ELF-1 (cell line): ENCODE measurements at regions not wholly inside any gene's neighbourhood (a gene's known extent, or its start where the extent isn't known, plus 50 kb on each side); places are given as distances from the start of the nearest gene placed in this dataset.

Experiments used
- DNase-seq: peaks from one replicate; pipeline ENCODE4 v3.0.0-alpha.2; 2016; ENCODE audit warnings: low read depth, low spot score

DNA sequence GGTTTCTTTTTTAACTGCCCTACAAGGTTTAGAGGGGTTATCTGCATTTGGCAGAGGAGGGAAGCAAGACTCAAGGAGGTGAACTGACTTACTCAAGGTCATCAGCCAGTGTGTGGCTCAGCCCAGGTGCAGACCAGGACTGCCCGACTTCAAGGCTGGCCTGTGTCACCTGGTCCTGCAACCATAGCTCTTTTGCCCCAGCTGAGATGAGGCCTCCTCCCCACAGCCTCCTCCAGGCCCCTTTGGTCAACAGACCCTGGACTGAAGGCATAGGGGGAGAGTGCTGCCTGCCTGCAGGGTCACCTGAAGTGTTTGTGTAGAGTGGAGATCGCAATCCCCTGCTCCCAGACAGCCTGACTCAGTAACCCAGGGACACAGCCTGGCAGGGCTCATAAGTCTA, 168.5 kb upstream of the GLI2 start:
- no peak for DNase-seq

DNA sequence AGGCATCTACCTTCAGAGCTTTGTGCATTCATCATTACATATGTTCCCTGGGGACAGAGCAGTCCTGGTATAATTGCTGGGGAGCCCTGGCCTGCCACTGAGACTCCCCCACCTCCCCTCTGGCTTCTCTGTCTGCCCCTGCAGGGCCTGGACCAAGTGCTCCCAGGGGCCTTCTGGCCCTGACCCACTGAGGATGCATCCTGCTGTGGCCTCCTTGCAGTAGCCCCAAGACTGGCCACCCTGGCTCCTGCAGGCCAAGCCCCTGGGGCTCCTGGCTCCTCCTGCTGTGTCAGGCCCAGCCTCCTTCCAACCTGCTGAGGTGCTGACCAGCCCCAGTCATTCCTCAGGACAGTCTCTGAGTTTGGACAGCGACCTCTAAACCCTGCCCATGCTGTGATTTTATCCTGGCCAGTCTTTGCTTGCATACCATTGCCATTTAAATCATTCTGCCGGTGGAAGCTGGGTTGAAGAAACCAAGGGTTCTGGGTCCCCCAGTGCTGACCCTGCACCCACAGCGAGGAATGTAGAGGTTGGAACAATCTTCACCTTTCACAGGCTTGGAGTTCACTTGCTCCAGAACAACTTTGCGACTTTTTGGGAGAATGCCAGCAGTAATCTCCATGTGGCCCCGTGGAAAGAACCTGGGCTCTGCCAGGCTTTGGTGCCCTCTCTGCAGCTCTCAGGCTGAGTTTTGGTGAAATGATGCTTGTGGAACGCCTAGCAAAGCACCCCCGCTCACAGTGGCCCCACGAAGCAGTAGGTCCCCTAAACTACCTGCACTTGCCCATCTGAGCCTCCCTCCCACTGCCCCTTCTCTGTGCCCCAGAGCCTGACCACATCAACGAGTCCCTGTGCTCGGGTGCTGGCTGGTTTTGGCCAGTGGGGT, 167.3 kb upstream of the GLI2 start:
- DNase-seq = peak; percentile 54

- DNase-seq = no peak
These were observed 166.7 kb upstream of the GLI2 start for GRCh38 chr2:120568975-120569268.

DNA sequence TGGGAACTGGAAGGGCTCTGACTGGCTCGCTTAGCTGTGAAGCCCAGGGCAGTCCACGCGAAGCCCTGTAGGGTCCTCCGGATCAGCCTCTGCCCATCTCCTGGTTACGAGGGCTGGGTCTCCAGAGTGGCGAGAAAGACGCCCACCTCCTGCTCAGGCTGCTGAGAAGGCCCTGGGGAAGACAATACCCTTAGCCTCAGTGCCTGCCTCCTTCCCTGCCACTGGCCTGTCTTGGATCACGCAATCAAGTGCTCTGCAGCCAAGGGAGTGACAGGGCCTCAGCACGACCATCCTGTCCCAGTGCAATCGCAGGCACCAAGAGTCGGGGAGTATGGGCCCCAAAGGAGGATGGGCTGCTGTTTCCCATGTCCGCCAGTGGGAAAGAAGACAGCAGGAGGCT, 165.7 kb upstream of the GLI2 start:
- DNase-seq = no peak

- no peak for DNase-seq
These were observed 165.1 kb upstream of the GLI2 start for GRCh38 chr2:120570546-120570945.

DNA sequence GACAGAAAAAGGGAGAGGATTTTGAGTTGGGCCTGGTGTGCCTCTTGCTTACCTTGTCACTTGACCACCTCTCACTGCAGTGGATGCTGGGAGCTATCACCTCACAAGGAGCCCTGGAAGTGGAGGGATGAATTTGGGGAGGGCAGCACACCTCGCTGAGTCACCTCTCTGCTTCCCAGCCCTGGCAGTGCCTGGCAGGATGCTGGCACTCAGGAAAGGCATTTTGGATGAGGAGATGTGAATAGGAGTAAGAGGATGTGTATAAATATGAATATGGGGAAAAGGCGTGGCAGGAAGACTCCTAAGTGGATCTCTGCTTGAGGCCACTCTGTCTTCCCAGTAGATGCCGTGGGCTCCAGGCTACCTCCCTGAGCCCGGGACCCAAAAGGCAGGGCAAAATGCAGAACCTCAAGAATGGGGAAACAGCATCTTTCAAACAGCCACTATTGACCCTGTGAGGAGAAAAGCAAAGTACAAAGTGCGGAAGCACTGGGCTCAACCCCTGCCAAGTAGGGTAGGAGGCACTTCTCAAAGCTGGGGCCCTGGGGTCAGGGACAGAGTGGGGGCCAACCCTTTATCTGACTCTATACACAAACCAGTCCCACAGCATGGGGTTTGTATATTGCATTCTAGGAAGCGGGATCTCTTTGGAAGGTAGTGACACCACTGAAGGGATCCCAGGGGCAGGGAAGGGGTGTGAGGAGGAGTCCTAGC, 164.5 kb upstream of the GLI2 start:
- no peak for DNase-seq

- no peak for DNase-seq
These were observed 163.4 kb upstream of the GLI2 start for GRCh38 chr2:120572226-120572625.

DNA sequence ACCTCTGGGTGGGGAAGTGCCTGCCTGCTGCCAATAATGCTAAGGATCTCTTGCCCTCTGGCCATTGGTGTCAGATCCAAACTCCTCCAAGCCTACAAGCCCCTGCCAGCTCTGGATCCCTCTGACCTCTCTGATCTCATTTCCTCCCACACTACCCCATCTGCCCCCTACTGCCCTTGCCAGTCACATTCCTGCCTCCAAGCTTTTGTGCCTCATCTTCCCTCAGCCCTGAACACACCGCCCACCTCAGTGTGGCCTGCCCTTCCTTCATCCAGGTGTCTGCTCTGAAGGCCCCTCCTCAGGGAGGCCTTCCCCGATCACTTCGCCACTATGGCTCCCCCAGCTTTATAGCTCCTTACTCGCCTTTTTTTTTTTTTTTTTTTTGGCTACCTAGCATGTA, 161.0 kb upstream of the GLI2 start:
- DNase-seq = no peak

- DNase-seq = peak; percentile 78
These were observed 159.7 kb upstream of the GLI2 start for GRCh38 chr2:120575966-120576365.

DNA sequence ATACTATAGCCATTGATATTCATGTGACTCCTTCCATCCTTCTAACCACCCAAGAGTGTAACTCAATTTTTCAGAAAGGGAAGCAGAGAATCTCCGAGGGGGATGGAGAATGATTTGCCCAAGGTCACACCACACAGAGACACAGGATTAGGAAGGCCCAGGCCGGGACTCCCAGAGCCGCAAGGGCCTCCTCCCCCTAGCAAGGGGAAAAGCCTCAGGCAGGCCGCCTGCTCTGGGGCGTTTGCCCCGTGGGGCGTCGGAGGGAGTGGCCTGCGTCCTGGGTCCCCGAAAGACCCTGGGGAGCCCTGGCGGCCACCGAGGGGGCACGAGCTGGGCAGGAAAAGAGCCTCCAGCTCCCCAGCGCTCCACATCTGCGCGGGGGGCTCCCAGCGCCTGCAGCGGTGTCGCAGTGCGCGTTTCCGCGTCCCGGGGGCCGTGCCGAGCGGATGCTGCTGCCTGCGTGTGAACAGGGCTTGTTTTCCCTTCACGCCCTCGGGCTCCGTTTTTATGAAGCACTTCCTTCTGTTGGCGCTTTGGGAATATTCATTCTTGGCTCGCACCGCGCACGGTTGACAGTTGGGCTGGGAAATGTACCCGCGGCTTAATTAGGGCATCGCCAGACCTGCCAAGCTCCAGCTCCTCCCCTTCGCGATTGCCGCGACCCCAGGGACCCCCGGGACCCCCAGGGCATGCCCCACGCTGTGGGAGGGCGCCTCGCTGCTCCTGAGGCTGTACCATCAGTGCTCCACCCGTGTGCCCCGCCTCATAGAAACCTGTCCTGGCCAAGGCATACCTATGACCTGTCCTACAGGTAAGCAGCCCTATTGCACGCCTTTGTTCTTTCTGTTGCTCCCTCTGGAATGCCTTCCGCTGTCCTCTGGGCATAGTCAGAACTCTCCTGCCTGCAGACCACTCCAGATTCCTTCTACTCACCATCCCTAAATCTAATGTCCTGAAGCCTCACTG, 158.9 kb upstream of the GLI2 start:
- peak; percentile 74 for DNase-seq

GRCh38 chr2:120577721-120578295, 157.9 kb upstream of the GLI2 start:
- DNase-seq = no peak

GRCh38 chr2:120578576-120579352, 156.9 kb upstream of the GLI2 start:
- no peak for DNase-seq

GRCh38 chr2:120579916-120580685, 155.6 kb upstream of the GLI2 start:
- DNase-seq = no peak

- no peak for DNase-seq
These were observed 155.0 kb upstream of the GLI2 start for GRCh38 chr2:120580709-120581108.

GRCh38 chr2:120583121-120583520, 152.5 kb upstream of the GLI2 start:
- no peak for DNase-seq

GRCh38 chr2:120583851-120584570, 151.7 kb upstream of the GLI2 start:
- no peak for DNase-seq

- peak; percentile 50 for DNase-seq
These were observed 149.0 kb upstream of the GLI2 start for GRCh38 chr2:120586507-120587278.

GRCh38 chr2:120587279-120587996, 148.2 kb upstream of the GLI2 start:
- peak; percentile 47 for DNase-seq
